Right lobe of liver (tissue), 6 donors: ENCODE measurements at regions not wholly inside any gene's neighbourhood (a gene's known extent, or its start where the extent isn't known, plus 50 kb on each side); places are given as distances from the start of the nearest gene placed in this dataset.

Experiments used
- ATAC-seq, 4 donors: fragments of 200-7000 bp; cut with Tn5 transposase; one replicate each; pipeline ENCODE4 v1.9.1; 2020; ENCODE audit warnings: mild to moderate bottlenecking in 4 of 4, moderate library complexity in 4 of 4
- DNase-seq, 3 donors: peaks; one replicate each; pipeline ENCODE4 v3.0.0-alpha.2; 2020
- H3K27ac ChIP-seq, 3 donors: fragments of 200-600 bp; one replicate each; pipeline ENCODE4 v1.8.0; 2022
- H3K27me3 ChIP-seq, 2 donors: fragments of 200-600 bp; one replicate each; pipeline ENCODE4 v1.8.0; 2022
- H3K36me3 ChIP-seq, 4 donors: fragments of 200-600 bp; sonication (generic) in 1 of 4; one replicate each; pipeline versions ENCODE4 v1.5.1 to v1.8.0; 2017 to 2022; ENCODE audit warnings: control low read depth in 1 of 4
- H3K4me1 ChIP-seq, 4 donors: fragments of 200-600 bp; sonication (generic) in 1 of 4; one replicate each; pipeline versions ENCODE4 v1.5.1 to v1.8.0; 2017 to 2022; ENCODE audit warnings: control low read depth in 1 of 4
- H3K4me3 ChIP-seq, 3 donors: fragments of 200-600 bp; one replicate each; pipeline ENCODE4 v1.8.0; 2022
- H3K9me3 ChIP-seq, 4 donors: fragments of 200-600 bp; sonication (generic) in 1 of 4; one replicate each; pipeline versions ENCODE4 v1.5.1 to v1.8.0; 2017 to 2022; ENCODE audit warnings: control low read depth in 1 of 4
- CTCF ChIP-seq, 4 donors: fragments of 200-600 bp in 3 of 4; fragments of 450-650 bp in 1 of 4; IDR thresholded peaks; one replicate each; pipeline versions ENCODE4 v1.5.1 to v1.8.0; 2016 to 2022; ENCODE audit warnings: antibody characterized with exemption in 4 of 4, mild to moderate bottlenecking in 2 of 4
- POLR2A ChIP-seq: fragments of 450-650 bp; IDR thresholded peaks from one replicate; pipeline ENCODE4 v1.6.1; 2017; ENCODE audit warnings: antibody characterized with exemption, mild to moderate bottlenecking
- WGBS: methylation state at CpG from one replicate; pipeline ENCODE4 v1.1.6; 2018; ENCODE audit warnings: low coverage, low lambda C conversion rate; ENCODE audit not compliant: insufficient coverage; ENCODE audit errors: missing lambda C conversion rate; 5-methylcytosine and 5-hydroxymethylcytosine counted together
- intact Hi-C, 2 donors: fragments of 100-400 bp; cut with DNase I; formaldehyde crosslinking; loops; one replicate each; pipeline versions ENCODE4 v1.11.2 to v1.14.1; 2022
- donor health status: DM: no; HTN: yes; CAD: no.
- donor health status: DM: no; HTN: no; CAD: no.
- donor health status: DM: no; HTN: no; CAD: no.
- donor health status: DM: no; HTN: yes; CAD: no.
- donor health status: DM: no; HTN: yes; CAD: no.

- no peaks in the 10 kb centered on the region for H3K9me3 ChIP-seq
- no peak overlapping the region for H3K27ac ChIP-seq
- no peak overlapping the region for H3K4me3 ChIP-seq
- 93% methylated on average over 3 of the region's 3 CpGs for WGBS
- no peak for DNase-seq
- no peaks in the 10 kb centered on the region for H3K36me3 ChIP-seq
- intact Hi-C loops: no loop called here
- no peak for ATAC-seq
- peaks cover 0 to 21% (median 7%) of the 10 kb centered on the region in 4 donors for H3K4me1 ChIP-seq
- TF ChIP-seq POLR2A (no peak), CTCF (IDR thresholded peaks at IDR 0.05) (no peak)
- H3K27me3 ChIP-seq: no peaks in the 10 kb centered on the region
Observed at GRCh38 chr5:33305572-33305971, 135.2 kb upstream of the TARS1 start.

GRCh38 chr5:33306758-33307157 lies 134.0 kb upstream of the TARS1 start:
- no peak overlapping the region for H3K27ac ChIP-seq
- H3K4me1 ChIP-seq: peaks cover 0 to 21% (median 7%) of the 10 kb centered on the region in 4 donors
- DNase-seq (no peak), ATAC-seq (no peak)
- H3K9me3 ChIP-seq: no peaks in the 10 kb centered on the region
- no peak overlapping the region for H3K4me3 ChIP-seq
- H3K36me3 ChIP-seq: no peaks in the 10 kb centered on the region
- TF ChIP-seq CTCF (IDR thresholded peaks at IDR 0.05): no peak
- TF ChIP-seq POLR2A: no peak
- H3K27me3 ChIP-seq: no peaks in the 10 kb centered on the region
- intact Hi-C loops: no loop called here

- Histone ChIP-seq H3K27ac (no peak overlapping the region), H3K4me1 (peaks cover 0 to 19% (median 7%) of the 10 kb centered on the region in 4 donors), H3K27me3 (no peaks in the 10 kb centered on the region), H3K9me3 (no peaks in the 10 kb centered on the region), H3K4me3 (no peak overlapping the region), H3K36me3 (no peaks in the 10 kb centered on the region)
- TF ChIP-seq CTCF (IDR thresholded peaks at IDR 0.05): no peak
- intact Hi-C loops: no loop called here
- DNase-seq (no peak), ATAC-seq (no peak)
- WGBS: 84% methylated on average over 1 of the region's 1 CpG
Observed at GRCh38 chr5:33308586-33308985, 132.2 kb upstream of the TARS1 start.

- DNase-seq (no peak), ATAC-seq (peak; percentile 91 to 94 (median 94))
- TF ChIP-seq POLR2A (no peak), CTCF (IDR thresholded peaks at IDR 0.05) (no peak)
- Histone ChIP-seq H3K4me3 (no peak overlapping the region), H3K9me3 (no peaks in the 10 kb centered on the region), H3K4me1 (peaks cover 0 to 15% (median 7%) of the 10 kb centered on the region in 4 donors), H3K36me3 (no peaks in the 10 kb centered on the region), H3K27ac (no peak overlapping the region), H3K27me3 (no peaks in the 10 kb centered on the region)
- 20% methylated on average over 2 of the region's 2 CpGs for WGBS
- intact Hi-C loops: no loop called here
Observed at GRCh38 chr5:33309068-33309467, 131.7 kb upstream of the TARS1 start.
